Upper lobe of left lung (tissue), 6 donors: ENCODE measurements at regions not wholly inside any gene's neighbourhood (a gene's known extent, or its start where the extent isn't known, plus 50 kb on each side); places are given as distances from the start of the nearest gene placed in this dataset.

Experiments used
- ATAC-seq, 2 donors: fragments of 200-7000 bp; cut with Tn5 transposase; one replicate each; pipeline ENCODE4 v1.9.1; 2022; ENCODE audit warnings: mild to moderate bottlenecking in 2 of 2, moderate library complexity in 2 of 2; ENCODE audit not compliant: low FRiP score in 2 of 2
- DNase-seq, 2 donors: peaks; one replicate each; pipeline ENCODE4 v3.0.0-alpha.2; 2019 to 2020
- H3K27ac ChIP-seq, 4 donors: fragments of 200-600 bp; sonication (generic); one replicate each; pipeline ENCODE4 v1.5.1; 2016 to 2019
- H3K27me3 ChIP-seq, 4 donors: fragments of 200-600 bp; sonication (generic); one replicate each; pipeline ENCODE4 v1.5.1; 2017 to 2019
- H3K36me3 ChIP-seq, 4 donors: fragments of 200-600 bp; sonication (generic); one replicate each; pipeline ENCODE4 v1.5.1; 2016 to 2019
- H3K4me1 ChIP-seq, 4 donors: fragments of 200-600 bp; sonication (generic); one replicate each; pipeline ENCODE4 v1.5.1; 2018 to 2019
- H3K4me3 ChIP-seq, 4 donors: fragments of 200-600 bp; sonication (generic); one replicate each; pipeline ENCODE4 v1.5.1; 2017 to 2019; ENCODE audit warnings: mild to moderate bottlenecking in 2 of 4, moderate library complexity in 1 of 4
- H3K9me3 ChIP-seq, 4 donors: fragments of 200-600 bp; sonication (generic); one replicate each; pipeline ENCODE4 v1.5.1; 2018 to 2019
- CTCF ChIP-seq, 6 experiments: fragments of 450-650 bp in 4 of 6; fragments of 200-600 bp in 2 of 6; sonication (generic) in 2 of 6; IDR thresholded peaks; one replicate each; pipeline ENCODE4 v1.5.1; 2016 to 2019; ENCODE audit warnings: antibody characterized with exemption in 6 of 6
- EP300 ChIP-seq, 4 donors: sonication (generic); formaldehyde crosslinking; IDR thresholded peaks; one replicate each; pipeline ENCODE4 v1.5.1; 2017; ENCODE audit warnings: antibody characterized with exemption in 4 of 4, control low read depth in 2 of 4
- POLR2A ChIP-seq, 4 donors: fragments of 450-650 bp; IDR thresholded peaks; one replicate each; pipeline ENCODE4 v1.5.1; 2016 to 2017; ENCODE audit warnings: antibody characterized with exemption in 4 of 4, mild to moderate bottlenecking in 2 of 4
- POLR2AphosphoS5 ChIP-seq, 2 donors: sonication (generic); formaldehyde crosslinking; IDR thresholded peaks; one replicate each; pipeline ENCODE4 v1.5.1; 2017; ENCODE audit warnings: antibody characterized with exemption in 2 of 2
- whole genome bisulfite sequencing, 2 donors: methylation state at CpG; one replicate each; pipeline ENCODE4 v1.1.5; 2017 to 2018; 5-methylcytosine and 5-hydroxymethylcytosine counted together
- donor health status: DM: no; HTN: no; CAD: no; lungs with moderate emphysema.
- donor health status: DM: no; HTN: yes; CAD: no; lungs with severe emphysema.

GRCh38 chr6:121663292-121663810 lies 227.9 kb downstream of the GJA1 start:
- peaks cover 0 to 4% (median 0%) of the 10 kb centered on the region in 4 donors for H3K4me1 ChIP-seq

GRCh38 chr6:121664158-121664557 lies 228.7 kb downstream of the GJA1 start:
- H3K4me1 ChIP-seq = peaks cover 0 to 4% (median 0%) of the 10 kb centered on the region in 4 donors
- no peaks in the 10 kb centered on the region for H3K36me3 ChIP-seq
- H3K9me3 ChIP-seq = no peaks in the 10 kb centered on the region
- H3K4me3 ChIP-seq = no peak overlapping the region
- ATAC-seq (no peak), DNase-seq (no peak)
- TF ChIP-seq CTCF (IDR thresholded peaks at IDR 0.05) (no peak), POLR2AphosphoS5 (IDR thresholded peaks at IDR 0.05) (no peak), POLR2A (IDR thresholded peaks at IDR 0.05) (no peak), EP300 (IDR thresholded peaks at IDR 0.05) (no peak)
- 95 to 96% methylated on average over 1 of the region's 1 CpG for WGBS, 2 donors
- no peaks in the 10 kb centered on the region for H3K27me3 ChIP-seq
- H3K27ac ChIP-seq = no peak overlapping the region

More at GRCh38 chr6:121663292-121663810, 227.9 kb downstream of the GJA1 start:
- Histone ChIP-seq H3K4me3 (no peak overlapping the region), H3K27me3 (no peaks in the 10 kb centered on the region), H3K9me3 (no peaks in the 10 kb centered on the region), H3K36me3 (no peaks in the 10 kb centered on the region), H3K27ac (no peak overlapping the region)
- TF ChIP-seq POLR2AphosphoS5 (IDR thresholded peaks at IDR 0.05) (no peak), CTCF (IDR thresholded peaks at IDR 0.05) (no peak), POLR2A (IDR thresholded peaks at IDR 0.05) (no peak), EP300 (IDR thresholded peaks at IDR 0.05) (no peak)
- ATAC-seq (no peak), DNase-seq (no peak)

GRCh38 chr6:121666814-121667213 lies 231.4 kb downstream of the GJA1 start:
- Histone ChIP-seq H3K9me3 (no peaks in the 10 kb centered on the region), H3K36me3 (no peaks in the 10 kb centered on the region), H3K4me3 (no peak overlapping the region), H3K27ac (no peak overlapping the region), H3K27me3 (no peaks in the 10 kb centered on the region), H3K4me1 (peaks cover 0 to 4% (median 0%) of the 10 kb centered on the region in 4 donors)
- WGBS, 2 donors = 60 to 62% methylated on average over 4 of the region's 4 CpGs
- TF ChIP-seq CTCF (IDR thresholded peaks at IDR 0.05) (no peak), POLR2A (IDR thresholded peaks at IDR 0.05) (no peak), EP300 (IDR thresholded peaks at IDR 0.05) (no peak), POLR2AphosphoS5 (IDR thresholded peaks at IDR 0.05) (no peak)
- DNase-seq (no peak), ATAC-seq (peak in 1 of 2 donors; percentile 83)

GRCh38 chr6:121668259-121668658 lies 232.8 kb downstream of the GJA1 start:
- no peak for TF ChIP-seq POLR2AphosphoS5 (IDR thresholded peaks at IDR 0.05)
- TF ChIP-seq POLR2A (IDR thresholded peaks at IDR 0.05) = no peak
- no peak for TF ChIP-seq CTCF (IDR thresholded peaks at IDR 0.05)
- no peak for TF ChIP-seq EP300 (IDR thresholded peaks at IDR 0.05)
- H3K4me1 ChIP-seq = peaks cover 0 to 4% (median 0%) of the 10 kb centered on the region in 4 donors
- H3K27me3 ChIP-seq = no peaks in the 10 kb centered on the region
- no peaks in the 10 kb centered on the region for H3K36me3 ChIP-seq
- DNase-seq (no peak), ATAC-seq (peak in 1 of 2 donors; percentile 76)
- WGBS, 2 donors = 96% methylated on average over 3 of the region's 3 CpGs
- no peak overlapping the region for H3K27ac ChIP-seq
- no peaks in the 10 kb centered on the region for H3K9me3 ChIP-seq
- H3K4me3 ChIP-seq = no peak overlapping the region

GRCh38 chr6:121670511-121670910 lies 235.1 kb downstream of the GJA1 start:
- Histone ChIP-seq H3K4me1 (peaks cover 0 to 4% (median 0%) of the 10 kb centered on the region in 4 donors), H3K36me3 (no peaks in the 10 kb centered on the region), H3K27ac (no peak overlapping the region), H3K9me3 (no peaks in the 10 kb centered on the region), H3K4me3 (no peak overlapping the region), H3K27me3 (no peaks in the 10 kb centered on the region)
- WGBS, 2 donors = 95 to 98% methylated on average over 2 of the region's 2 CpGs
- TF ChIP-seq POLR2A (IDR thresholded peaks at IDR 0.05) (no peak), EP300 (IDR thresholded peaks at IDR 0.05) (no peak), CTCF (IDR thresholded peaks at IDR 0.05) (no peak), POLR2AphosphoS5 (IDR thresholded peaks at IDR 0.05) (no peak)
- DNase-seq (no peak), ATAC-seq (no peak)
